Ovary (tissue), 3 donors: ENCODE measurements at regions not wholly inside any gene's neighbourhood (a gene's known extent, or its start where the extent isn't known, plus 50 kb on each side); places are given as distances from the start of the nearest gene placed in this dataset.

ENCODE experiments used
- POLR2A ChIP-seq: fragments of 450-650 bp; IDR thresholded peaks from one replicate; pipeline ENCODE4 v1.6.1; 2017; ENCODE audit warnings: antibody characterized with exemption, mild to moderate bottlenecking, moderate library complexity
- TF ChIP-seq, protein P1 (sequence below), 3 donors: fragments of 450-650 bp in 2 of 3; fragments of 200-600 bp in 1 of 3; IDR thresholded peaks; one replicate each; pipeline versions ENCODE4 v1.5.1 to v1.8.0; 2016 to 2022; ENCODE audit warnings: antibody characterized with exemption in 3 of 3, mild to moderate bottlenecking in 1 of 3
- donor health status: DM: no; HTN: no; CAD: no.

- TF ChIP-seq, protein P1, sequence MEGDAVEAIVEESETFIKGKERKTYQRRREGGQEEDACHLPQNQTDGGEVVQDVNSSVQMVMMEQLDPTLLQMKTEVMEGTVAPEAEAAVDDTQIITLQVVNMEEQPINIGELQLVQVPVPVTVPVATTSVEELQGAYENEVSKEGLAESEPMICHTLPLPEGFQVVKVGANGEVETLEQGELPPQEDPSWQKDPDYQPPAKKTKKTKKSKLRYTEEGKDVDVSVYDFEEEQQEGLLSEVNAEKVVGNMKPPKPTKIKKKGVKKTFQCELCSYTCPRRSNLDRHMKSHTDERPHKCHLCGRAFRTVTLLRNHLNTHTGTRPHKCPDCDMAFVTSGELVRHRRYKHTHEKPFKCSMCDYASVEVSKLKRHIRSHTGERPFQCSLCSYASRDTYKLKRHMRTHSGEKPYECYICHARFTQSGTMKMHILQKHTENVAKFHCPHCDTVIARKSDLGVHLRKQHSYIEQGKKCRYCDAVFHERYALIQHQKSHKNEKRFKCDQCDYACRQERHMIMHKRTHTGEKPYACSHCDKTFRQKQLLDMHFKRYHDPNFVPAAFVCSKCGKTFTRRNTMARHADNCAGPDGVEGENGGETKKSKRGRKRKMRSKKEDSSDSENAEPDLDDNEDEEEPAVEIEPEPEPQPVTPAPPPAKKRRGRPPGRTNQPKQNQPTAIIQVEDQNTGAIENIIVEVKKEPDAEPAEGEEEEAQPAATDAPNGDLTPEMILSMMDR (IDR thresholded peaks at IDR 0.05) = no peak
- no peak for TF ChIP-seq POLR2A
These were observed 497.2 kb downstream of the BUD13 start for GRCh38 chr11:116275635-116276034.
